HG02678 (cell line): ENCODE measurements at regions not wholly inside any gene's neighbourhood (a gene's known extent, or its start where the extent isn't known, plus 50 kb on each side); places are given as distances from the start of the nearest gene placed in this dataset.
A peak's percentile ranks its signal among the peaks of the same experiment; 100 is the strongest.
"Not testable (repeated sequence)": the region's sequence is repeated elsewhere in the genome, so short reads cannot be mapped to it uniquely, and the experiment has no call there.

Experiments used
- ATAC-seq: cut with Tn5 transposase; IDR thresholded peaks from one replicate; pipeline ENCODE4 v1.9.1; 2021; ENCODE audit warnings: mild to moderate bottlenecking, moderate library complexity; ENCODE audit not compliant: unreplicated experiment

GRCh38 chr11:110347660-110348059 is 51.2 kb upstream of the RDX start:
- no peak for ATAC-seq

GRCh38 chr11:110349138-110349996 is 53.0 kb upstream of the RDX start:
- peak; percentile 82 for ATAC-seq

- ATAC-seq, result not testable (repeated sequence)
Observed at GRCh38 chr11:110349997-110350383, 53.6 kb upstream of the RDX start.

GRCh38 chr11:110355011-110355744 is 58.8 kb upstream of the RDX start:
- ATAC-seq, result no peak

GRCh38 chr11:110356762-110357671 is 60.6 kb upstream of the RDX start:
- ATAC-seq, result no peak

GRCh38 chr11:110358336-110358735 is 61.9 kb upstream of the RDX start:
- no peak for ATAC-seq

- ATAC-seq, result not testable (repeated sequence)
Observed at GRCh38 chr11:110360781-110361408, 64.5 kb upstream of the RDX start.

GRCh38 chr11:110362971-110363509 is 66.6 kb upstream of the RDX start:
- peak; percentile 50 for ATAC-seq

- no peak for ATAC-seq
Observed at GRCh38 chr11:110366291-110366690, 63.5 kb upstream of the FDX1 start.

- no peak for ATAC-seq
Observed at GRCh38 chr11:110367571-110367970, 62.2 kb upstream of the FDX1 start.

- ATAC-seq, result no peak
Observed at GRCh38 chr11:110371084-110371483, 58.7 kb upstream of the FDX1 start.

GRCh38 chr11:110373051-110373702 is 56.6 kb upstream of the FDX1 start:
- ATAC-seq, result peak; percentile 85

- ATAC-seq, result no peak
Observed at GRCh38 chr11:110374921-110375320, 54.8 kb upstream of the FDX1 start.

GRCh38 chr11:110375351-110375750 is 54.4 kb upstream of the FDX1 start:
- ATAC-seq, result no peak

GRCh38 chr11:110376021-110376420 is 53.7 kb upstream of the FDX1 start:
- no peak for ATAC-seq

GRCh38 chr11:110376711-110377324 is 52.9 kb upstream of the FDX1 start:
- peak; percentile 46 for ATAC-seq

GRCh38 chr11:110377434-110377833 is 52.3 kb upstream of the FDX1 start:
- no peak for ATAC-seq

GRCh38 chr11:110379261-110379660 is 50.5 kb upstream of the FDX1 start:
- no peak for ATAC-seq

GRCh38 chr11:110379936-110380335 is 49.8 kb upstream of the FDX1 start:
- no peak for ATAC-seq
